Endothelial cell of umbilical vein (primary cell): ENCODE measurements at regions not wholly inside any gene's neighbourhood (a gene's known extent, or its start where the extent isn't known, plus 50 kb on each side); places are given as distances from the start of the nearest gene placed in this dataset.

ENCODE experiments used
- BruUV-seq: library from RNA; stranded (reverse); fragments of 400-500 nt; replicated peaks from 2 replicates; lab custom pipeline; 2021; lab: Mats Ljungman, UMichigan
- CTCF ChIA-PET: fragments of 300-600, 350-600 bp; sonication (Branson Sonifier 250); formaldehyde crosslinking; loops from one replicate; lab custom pipeline; 2021; ENCODE audit warnings: antibody characterized with exemption, inconsistent platforms; lab: Charles Lee
- POLR2A ChIA-PET: fragments of 300-600, 350-600 bp; sonication (Branson Sonifier 250); formaldehyde crosslinking; loops from one replicate; lab custom pipeline; 2021; ENCODE audit warnings: antibody characterized with exemption, inconsistent platforms; lab: Charles Lee
- DNase-seq: peaks from one replicate; pipeline ENCODE4 v3.0.0-alpha.2; 2011; ENCODE audit warnings: low read depth, low spot score
- FAIRE-seq: peaks from 2 replicates; lab custom pipeline; 2011; peaks lifted over from hg19 to GRCh38; lab: Jason Lieb, UNC
- H2AFZ ChIP-seq: 2 replicates; pipeline ENCODE4 v1.6.0; 2012; ENCODE audit warnings: low read depth, low read length, control low read depth, inconsistent platforms
- H3K27ac ChIP-seq: 2 replicates; pipeline ENCODE4 v1.5.1; 2011; ENCODE audit warnings: low read depth, mild to moderate bottlenecking, control low read depth, low read length, moderate library complexity; ENCODE audit not compliant: insufficient read depth
- H3K27me3 ChIP-seq, 2 experiments: 2 replicates each; pipeline versions ENCODE4 v1.6.0 to v1.6.1; 2011; ENCODE audit warnings: low read length in 2 of 2, mixed read lengths in 1 of 2; ENCODE audit not compliant: control insufficient read depth in 2 of 2, insufficient read depth in 2 of 2
- H3K36me3 ChIP-seq, 2 experiments: 2 replicates in 1 of 2; 3 replicates in 1 of 2; pipeline ENCODE4 v1.5.1; 2011; ENCODE audit warnings: low read length in 2 of 2, mild to moderate bottlenecking in 1 of 2, moderate library complexity in 1 of 2; ENCODE audit not compliant: control insufficient read depth in 2 of 2, insufficient read depth in 2 of 2; ENCODE audit errors: extremely low read depth in 1 of 2
- H3K4me1 ChIP-seq: 3 replicates; pipeline ENCODE4 v1.5.1; 2011; ENCODE audit warnings: mild to moderate bottlenecking, low read length; ENCODE audit not compliant: control insufficient read depth, insufficient read depth; ENCODE audit errors: extremely low read depth
- H3K4me2 ChIP-seq: 2 replicates; pipeline ENCODE4 v1.6.1; 2011; ENCODE audit warnings: low read length, control low read depth, mixed read lengths; ENCODE audit not compliant: insufficient read depth
- H3K4me3 ChIP-seq, 3 experiments: fragments of 200-600 bp in 1 of 3; sonication (generic), shearing (Covaris generic) in 1 of 3; replicated peaks in 1 of 3; 2 replicates each; pipeline ENCODE4 v1.5.1; 2011 to 2016; ENCODE audit warnings: control low read depth in 3 of 3, low read length in 3 of 3, mild to moderate bottlenecking in 2 of 3, inconsistent platforms in 1 of 3, low read depth in 1 of 3, moderate library complexity in 1 of 3; ENCODE audit not compliant: insufficient read depth in 1 of 3
- H3K79me2 ChIP-seq: 2 replicates; pipeline ENCODE4 v1.6.0; 2012; ENCODE audit warnings: low read length, inconsistent platforms; ENCODE audit not compliant: control insufficient read depth, insufficient read depth
- H3K9ac ChIP-seq: replicated peaks from 2 replicates; pipeline ENCODE3; 2011; ENCODE audit warnings: low read length, control low read depth; ENCODE audit not compliant: insufficient read depth; ENCODE audit errors: extremely low read depth
- H3K9me1 ChIP-seq: replicated peaks from 3 replicates; pipeline ENCODE4 v1.6.0; 2011; ENCODE audit warnings: mild to moderate bottlenecking, low read length; ENCODE audit not compliant: control insufficient read depth, insufficient read depth; ENCODE audit errors: extremely low read depth
- H3K9me3 ChIP-seq: replicated peaks from 2 replicates; pipeline ENCODE4 v1.5.1; 2012; ENCODE audit warnings: low read length, inconsistent platforms; ENCODE audit not compliant: control insufficient read depth, insufficient read depth
- H4K20me1 ChIP-seq: replicated peaks from 2 replicates; pipeline ENCODE3; 2011; ENCODE audit warnings: mild to moderate bottlenecking, low read length; ENCODE audit not compliant: control insufficient read depth, insufficient read depth; ENCODE audit errors: extremely low read depth
- FOS ChIP-seq: IDR thresholded peaks from 2 replicates; pipeline ENCODE4 v1.6.1; 2011; ENCODE audit warnings: mild to moderate bottlenecking, low read length, moderate library complexity, borderline replicate concordance; ENCODE audit not compliant: insufficient read depth
- GATA2 ChIP-seq: IDR thresholded peaks from 2 replicates; pipeline ENCODE4 v1.7.0; 2011; ENCODE audit warnings: low read depth, mild to moderate bottlenecking, moderate library complexity, mixed read lengths, low read length; ENCODE audit not compliant: insufficient read length, insufficient read depth
- JUN ChIP-seq: IDR thresholded peaks from 2 replicates; pipeline ENCODE4 v1.6.1; 2011; ENCODE audit warnings: borderline replicate concordance, low read depth; ENCODE audit not compliant: insufficient read length, insufficient read depth
- POLR2A ChIP-seq: IDR thresholded peaks from 2 replicates; pipeline ENCODE4 v1.6.1; 2012; ENCODE audit warnings: low read depth, mild to moderate bottlenecking, control low read depth, low read length
- POLR2AphosphoS5 ChIP-seq: IDR thresholded peaks from 2 replicates; pipeline ENCODE4 v1.6.1; 2012; ENCODE audit warnings: low read depth, mild to moderate bottlenecking, control low read depth, low read length, moderate library complexity; ENCODE audit not compliant: insufficient read depth
- dilution Hi-C: fragments of 300-500 bp; cut with MboI; formaldehyde crosslinking; loops from one replicate; pipeline ENCODE4 v1.15.0; 2019; ENCODE audit warnings: low sequenced_read_pairs; ENCODE audit not compliant: extremely low pct_ligation_motif_present
- intact Hi-C: fragments of 100-400 bp; cut with micrococcal nuclease; formaldehyde crosslinking; loops from one replicate; pipeline ENCODE4 v1.10.0; 2022
- TF ChIP-seq, protein P1 (sequence below), 2 donors: IDR thresholded peaks; 1 replicate in 1 of 2; 2 replicates in 1 of 2; pipeline ENCODE4 v1.5.1; 2011; ENCODE audit warnings: low read length in 2 of 2, mild to moderate bottlenecking in 2 of 2, moderate library complexity in 2 of 2, control low read depth in 1 of 2, inconsistent platforms in 1 of 2, low read depth in 1 of 2; ENCODE audit not compliant: insufficient read depth in 1 of 2; ENCODE audit errors: extremely low read depth in 1 of 2

DNA sequence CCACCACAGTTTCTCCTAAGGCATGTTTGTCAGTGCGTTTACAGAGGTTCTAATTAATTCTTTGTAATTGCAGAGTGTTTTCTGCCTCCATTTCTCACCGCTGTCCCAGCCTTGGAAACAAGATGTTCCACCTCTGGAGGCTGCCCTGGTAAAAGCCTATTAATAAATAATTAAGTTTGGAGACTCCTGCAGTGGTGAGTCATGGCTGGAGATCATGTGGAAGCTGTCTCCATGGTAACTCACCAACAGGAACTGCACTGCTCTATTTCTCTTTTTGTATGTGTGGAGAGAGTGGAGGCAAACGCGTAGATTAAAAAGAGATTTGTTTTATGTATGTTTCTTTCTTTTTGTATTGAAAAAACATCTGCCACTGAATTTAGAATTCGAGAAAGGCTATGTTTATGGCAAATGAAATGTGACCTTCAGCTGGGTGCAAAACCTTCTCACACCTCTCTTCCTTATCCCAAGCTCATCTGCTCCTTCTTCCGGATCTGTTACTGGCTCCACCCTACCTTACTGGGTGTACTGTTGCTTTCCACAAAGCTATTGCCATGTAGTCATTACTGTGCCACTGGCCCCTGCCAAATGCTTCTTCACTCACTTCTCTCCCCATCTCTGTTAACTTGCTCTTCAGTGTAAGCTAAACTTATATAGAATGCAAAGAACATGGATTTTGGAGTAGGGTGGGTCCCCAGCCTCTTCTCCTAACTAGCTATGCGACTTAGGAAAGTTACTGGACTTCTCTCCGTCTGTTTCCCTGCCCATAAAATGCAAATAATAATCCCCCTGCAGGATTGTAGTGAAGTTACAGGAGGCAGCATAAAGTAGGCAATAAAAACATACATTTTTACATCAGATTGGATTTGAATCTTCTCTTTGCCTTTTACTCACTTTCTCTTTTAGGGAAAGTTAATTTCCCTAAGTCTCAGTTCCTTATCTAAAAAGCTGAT is 778.5 kb downstream of the NTRK3 start:
- H4K20me1 ChIP-seq, result no peaks in the 10 kb centered on the region
- H3K79me2 ChIP-seq, result no peaks in the 10 kb centered on the region
- intact Hi-C loops (no loop called here), dilution Hi-C loops (no loop called here)
- no peak for TF ChIP-seq POLR2A
- TF ChIP-seq JUN, result no peak
- no peak for TF ChIP-seq POLR2AphosphoS5
- no peak for TF ChIP-seq GATA2
- TF ChIP-seq, protein P1, sequence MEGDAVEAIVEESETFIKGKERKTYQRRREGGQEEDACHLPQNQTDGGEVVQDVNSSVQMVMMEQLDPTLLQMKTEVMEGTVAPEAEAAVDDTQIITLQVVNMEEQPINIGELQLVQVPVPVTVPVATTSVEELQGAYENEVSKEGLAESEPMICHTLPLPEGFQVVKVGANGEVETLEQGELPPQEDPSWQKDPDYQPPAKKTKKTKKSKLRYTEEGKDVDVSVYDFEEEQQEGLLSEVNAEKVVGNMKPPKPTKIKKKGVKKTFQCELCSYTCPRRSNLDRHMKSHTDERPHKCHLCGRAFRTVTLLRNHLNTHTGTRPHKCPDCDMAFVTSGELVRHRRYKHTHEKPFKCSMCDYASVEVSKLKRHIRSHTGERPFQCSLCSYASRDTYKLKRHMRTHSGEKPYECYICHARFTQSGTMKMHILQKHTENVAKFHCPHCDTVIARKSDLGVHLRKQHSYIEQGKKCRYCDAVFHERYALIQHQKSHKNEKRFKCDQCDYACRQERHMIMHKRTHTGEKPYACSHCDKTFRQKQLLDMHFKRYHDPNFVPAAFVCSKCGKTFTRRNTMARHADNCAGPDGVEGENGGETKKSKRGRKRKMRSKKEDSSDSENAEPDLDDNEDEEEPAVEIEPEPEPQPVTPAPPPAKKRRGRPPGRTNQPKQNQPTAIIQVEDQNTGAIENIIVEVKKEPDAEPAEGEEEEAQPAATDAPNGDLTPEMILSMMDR (IDR thresholded peaks at IDR 0.05; ENCODE audit: extremely low read depth in 1 of 2, insufficient read depth in 1 of 2, low read depth in 1 of 2, low read length in 2 of 2), result no peak
- no peak for TF ChIP-seq FOS
- no peak overlapping the region for H2AFZ ChIP-seq
- no peaks in the 10 kb centered on the region for H3K36me3 ChIP-seq
- H3K9ac ChIP-seq, result no peak overlapping the region
- BruUV-seq, result no TSS peak
- H3K27ac ChIP-seq, result no peak overlapping the region
- peaks cover 2% of the 10 kb centered on the region for H3K9me3 ChIP-seq
- ChIA-PET CTCF (no interaction called here), POLR2A (no interaction called here)
- FAIRE-seq (no peak), DNase-seq (no peak)
- H3K9me1 ChIP-seq, result no peaks in the 10 kb centered on the region
- H3K4me3 ChIP-seq, result no peak overlapping the region
- no peak overlapping the region for H3K4me2 ChIP-seq
- H3K4me1 ChIP-seq, result no peaks in the 10 kb centered on the region
- H3K27me3 ChIP-seq, result no peaks in the 10 kb centered on the region
